ENCODE measurements at regions not wholly inside any gene's neighbourhood (a gene's known extent, or its start where the extent isn't known, plus 50 kb on each side); places are given as distances from the start of the nearest gene placed in this dataset.

DNA sequence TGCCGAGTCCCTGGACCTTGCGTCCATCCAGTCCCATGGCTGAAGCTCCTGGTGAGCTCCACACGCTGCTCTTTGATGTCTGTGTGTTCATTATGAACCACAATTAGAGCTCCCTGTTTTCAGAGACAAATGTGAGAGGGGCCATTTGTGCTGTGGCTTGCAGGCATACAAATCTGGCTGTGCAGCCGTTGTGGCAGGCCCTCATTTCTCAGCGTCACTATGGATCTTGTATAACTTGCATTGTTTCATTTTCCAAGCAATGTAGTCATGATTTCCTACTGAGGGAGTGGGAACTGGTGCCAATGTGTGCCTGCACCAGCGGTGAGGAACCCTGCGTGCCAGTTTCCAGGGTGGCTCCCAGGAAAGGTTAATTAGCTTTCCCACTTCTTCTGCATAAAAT is 542.6 kb downstream of the TMEM114 start:
- TF ChIP-seq, protein P1, sequence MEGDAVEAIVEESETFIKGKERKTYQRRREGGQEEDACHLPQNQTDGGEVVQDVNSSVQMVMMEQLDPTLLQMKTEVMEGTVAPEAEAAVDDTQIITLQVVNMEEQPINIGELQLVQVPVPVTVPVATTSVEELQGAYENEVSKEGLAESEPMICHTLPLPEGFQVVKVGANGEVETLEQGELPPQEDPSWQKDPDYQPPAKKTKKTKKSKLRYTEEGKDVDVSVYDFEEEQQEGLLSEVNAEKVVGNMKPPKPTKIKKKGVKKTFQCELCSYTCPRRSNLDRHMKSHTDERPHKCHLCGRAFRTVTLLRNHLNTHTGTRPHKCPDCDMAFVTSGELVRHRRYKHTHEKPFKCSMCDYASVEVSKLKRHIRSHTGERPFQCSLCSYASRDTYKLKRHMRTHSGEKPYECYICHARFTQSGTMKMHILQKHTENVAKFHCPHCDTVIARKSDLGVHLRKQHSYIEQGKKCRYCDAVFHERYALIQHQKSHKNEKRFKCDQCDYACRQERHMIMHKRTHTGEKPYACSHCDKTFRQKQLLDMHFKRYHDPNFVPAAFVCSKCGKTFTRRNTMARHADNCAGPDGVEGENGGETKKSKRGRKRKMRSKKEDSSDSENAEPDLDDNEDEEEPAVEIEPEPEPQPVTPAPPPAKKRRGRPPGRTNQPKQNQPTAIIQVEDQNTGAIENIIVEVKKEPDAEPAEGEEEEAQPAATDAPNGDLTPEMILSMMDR (conservative IDR thresholded peaks at IDR 0.05; ENCODE audit: low read depth in 2 of 2): no peak
- TF ChIP-seq STAT1 (IDR thresholded peaks at IDR 0.05; ENCODE audit: unreplicated experiment): no peak
- no peak for TF ChIP-seq EZH2 (IDR thresholded peaks at IDR 0.05; ENCODE audit: low read depth, unreplicated experiment)
- TF ChIP-seq, protein P2, sequence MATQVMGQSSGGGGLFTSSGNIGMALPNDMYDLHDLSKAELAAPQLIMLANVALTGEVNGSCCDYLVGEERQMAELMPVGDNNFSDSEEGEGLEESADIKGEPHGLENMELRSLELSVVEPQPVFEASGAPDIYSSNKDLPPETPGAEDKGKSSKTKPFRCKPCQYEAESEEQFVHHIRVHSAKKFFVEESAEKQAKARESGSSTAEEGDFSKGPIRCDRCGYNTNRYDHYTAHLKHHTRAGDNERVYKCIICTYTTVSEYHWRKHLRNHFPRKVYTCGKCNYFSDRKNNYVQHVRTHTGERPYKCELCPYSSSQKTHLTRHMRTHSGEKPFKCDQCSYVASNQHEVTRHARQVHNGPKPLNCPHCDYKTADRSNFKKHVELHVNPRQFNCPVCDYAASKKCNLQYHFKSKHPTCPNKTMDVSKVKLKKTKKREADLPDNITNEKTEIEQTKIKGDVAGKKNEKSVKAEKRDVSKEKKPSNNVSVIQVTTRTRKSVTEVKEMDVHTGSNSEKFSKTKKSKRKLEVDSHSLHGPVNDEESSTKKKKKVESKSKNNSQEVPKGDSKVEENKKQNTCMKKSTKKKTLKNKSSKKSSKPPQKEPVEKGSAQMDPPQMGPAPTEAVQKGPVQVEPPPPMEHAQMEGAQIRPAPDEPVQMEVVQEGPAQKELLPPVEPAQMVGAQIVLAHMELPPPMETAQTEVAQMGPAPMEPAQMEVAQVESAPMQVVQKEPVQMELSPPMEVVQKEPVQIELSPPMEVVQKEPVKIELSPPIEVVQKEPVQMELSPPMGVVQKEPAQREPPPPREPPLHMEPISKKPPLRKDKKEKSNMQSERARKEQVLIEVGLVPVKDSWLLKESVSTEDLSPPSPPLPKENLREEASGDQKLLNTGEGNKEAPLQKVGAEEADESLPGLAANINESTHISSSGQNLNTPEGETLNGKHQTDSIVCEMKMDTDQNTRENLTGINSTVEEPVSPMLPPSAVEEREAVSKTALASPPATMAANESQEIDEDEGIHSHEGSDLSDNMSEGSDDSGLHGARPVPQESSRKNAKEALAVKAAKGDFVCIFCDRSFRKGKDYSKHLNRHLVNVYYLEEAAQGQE (IDR thresholded peaks at IDR 0.05; ENCODE audit: unreplicated experiment): no peak
- no peak for TF ChIP-seq CREB1 (CRISPR knock-in tag; IDR thresholded peaks at IDR 0.05; ENCODE audit: low read depth)
- no peak for TF ChIP-seq POLR2AphosphoS5 (IDR thresholded peaks at IDR 0.05; ENCODE audit: low read depth)
- no peak for TF ChIP-seq JUNB (IDR thresholded peaks at IDR 0.05; ENCODE audit: unreplicated experiment)
- TF ChIP-seq EZH2phosphoT487 (IDR thresholded peaks at IDR 0.05; ENCODE audit: unreplicated experiment): no peak

Data from GM23338 (cell line).